ENCODE measurements at regions not wholly inside any gene's neighbourhood (a gene's known extent, or its start where the extent isn't known, plus 50 kb on each side); places are given as distances from the start of the nearest gene placed in this dataset.

- no peak for DNase-seq (ENCODE audit: insufficient read length, low spot score, missing footprints)
- Histone ChIP-seq H3K27me3 (ENCODE audit: insufficient read depth, low read length) (no peaks in the 10 kb centered on the region), H3K27ac (ENCODE audit: low read depth, low read length) (no peak overlapping the region), H2AFZ (ENCODE audit: low read length) (no peak overlapping the region), H3K79me2 (ENCODE audit: insufficient read depth, low read length) (no peaks in the 10 kb centered on the region), H3K9me3 (ENCODE audit: low read depth, low read length) (no peaks in the 10 kb centered on the region), H3K4me2 (ENCODE audit: insufficient read depth, low read length) (no peak overlapping the region), H3K4me1 (ENCODE audit: insufficient read depth, low read length) (peaks cover 11% of the 10 kb centered on the region), H3K4me3 (ENCODE audit: insufficient read depth, low read length) (no peak overlapping the region), H4K20me1 (ENCODE audit: insufficient read depth, low read length) (no peaks in the 10 kb centered on the region), H3K36me3 (ENCODE audit: insufficient read depth, low read length) (no peaks in the 10 kb centered on the region)
- TF ChIP-seq CTCF (IDR thresholded peaks at IDR 0.05; ENCODE audit: extremely low read depth, low read depth, low read length): no peak
Measured at GRCh38 chr14:100645982-100646314, 58.7 kb upstream of the BEGAIN start.

- H3K36me3 ChIP-seq (ENCODE audit: insufficient read depth, low read length): no peaks in the 10 kb centered on the region
- TF ChIP-seq CTCF (IDR thresholded peaks at IDR 0.05; ENCODE audit: extremely low read depth, low read depth, low read length): no peak
- no peak for DNase-seq (ENCODE audit: insufficient read length, low spot score, missing footprints)
- no peaks in the 10 kb centered on the region for H4K20me1 ChIP-seq (ENCODE audit: insufficient read depth, low read length)
- no peaks in the 10 kb centered on the region for H3K27me3 ChIP-seq (ENCODE audit: insufficient read depth, low read length)
- H3K4me3 ChIP-seq (ENCODE audit: insufficient read depth, low read length): no peak overlapping the region
- no peak overlapping the region for H2AFZ ChIP-seq (ENCODE audit: low read length)
- no peaks in the 10 kb centered on the region for H3K9me3 ChIP-seq (ENCODE audit: low read depth, low read length)
- peaks cover 18% of the 10 kb centered on the region for H3K4me1 ChIP-seq (ENCODE audit: insufficient read depth, low read length)
- H3K4me2 ChIP-seq (ENCODE audit: insufficient read depth, low read length): no peak overlapping the region
- H3K79me2 ChIP-seq (ENCODE audit: insufficient read depth, low read length): no peaks in the 10 kb centered on the region
- H3K27ac ChIP-seq (ENCODE audit: low read depth, low read length): no peak overlapping the region
Measured at GRCh38 chr14:100648474-100649172, 61.4 kb upstream of the BEGAIN start.

GRCh38 chr14:100649173-100649519 is 61.9 kb upstream of the BEGAIN start:
- Histone ChIP-seq H3K4me2 (ENCODE audit: insufficient read depth, low read length) (no peak overlapping the region), H3K79me2 (ENCODE audit: insufficient read depth, low read length) (no peaks in the 10 kb centered on the region)

More at GRCh38 chr14:100649173-100649519, 61.9 kb upstream of the BEGAIN start:
- no peak for TF ChIP-seq CTCF (IDR thresholded peaks at IDR 0.05; ENCODE audit: extremely low read depth, low read depth, low read length)
- no peaks in the 10 kb centered on the region for H3K9me3 ChIP-seq (ENCODE audit: low read depth, low read length)
- peaks cover 18% of the 10 kb centered on the region for H3K4me1 ChIP-seq (ENCODE audit: insufficient read depth, low read length)
- no peak overlapping the region for H3K4me3 ChIP-seq (ENCODE audit: insufficient read depth, low read length)
- no peaks in the 10 kb centered on the region for H3K36me3 ChIP-seq (ENCODE audit: insufficient read depth, low read length)
- H2AFZ ChIP-seq (ENCODE audit: low read length): no peak overlapping the region
- no peak overlapping the region for H3K27ac ChIP-seq (ENCODE audit: low read depth, low read length)
- H4K20me1 ChIP-seq (ENCODE audit: insufficient read depth, low read length): no peaks in the 10 kb centered on the region
- H3K27me3 ChIP-seq (ENCODE audit: insufficient read depth, low read length): no peaks in the 10 kb centered on the region
- DNase-seq (ENCODE audit: insufficient read length, low spot score, missing footprints): peak; percentile 36
